SHP77 treated with DMSO at 0.1 percent for 48 hours (cell line): ENCODE measurements at regions not wholly inside any gene's neighbourhood (a gene's known extent, or its start where the extent isn't known, plus 50 kb on each side); places are given as distances from the start of the nearest gene placed in this dataset.
"Not testable (repeated sequence)": the region's sequence is repeated elsewhere in the genome, so short reads cannot be mapped to it uniquely, and the experiment has no call there.

Experiments used
- DNase-seq: peaks from one replicate; lab custom pipeline; 2025; lab: John Stamatoyannopoulos, UW

- no peak for DNase-seq
Observed at GRCh38 chr2:168300460-168300859, 53.1 kb upstream of the STK39 start.

GRCh38 chr2:168304024-168304681 is 56.8 kb upstream of the STK39 start:
- no peak for DNase-seq

GRCh38 chr2:168307379-168307778 is 60.0 kb upstream of the STK39 start:
- no peak for DNase-seq

- no peak for DNase-seq
Observed at GRCh38 chr2:168310580-168310979, 63.2 kb upstream of the STK39 start.

- DNase-seq = peak; percentile 41
Observed at GRCh38 chr2:168311261-168311910, 64.0 kb upstream of the STK39 start.

GRCh38 chr2:168312036-168312822 is 64.8 kb upstream of the STK39 start:
- DNase-seq = no peak

GRCh38 chr2:168314236-168314635 is 66.8 kb upstream of the STK39 start:
- DNase-seq = no peak

- no peak for DNase-seq
Observed at GRCh38 chr2:168315331-168316072, 68.1 kb upstream of the STK39 start.

GRCh38 chr2:168316073-168316440 is 68.7 kb upstream of the STK39 start:
- DNase-seq = no peak

GRCh38 chr2:168317282-168317681 is 69.9 kb upstream of the STK39 start:
- no peak for DNase-seq

GRCh38 chr2:168320267-168320666 is 72.9 kb upstream of the STK39 start:
- DNase-seq = no peak

- no peak for DNase-seq
Observed at GRCh38 chr2:168322325-168323007, 75.1 kb upstream of the STK39 start.

GRCh38 chr2:168323529-168324021 is 76.2 kb upstream of the STK39 start:
- no peak for DNase-seq

GRCh38 chr2:168326572-168326971 is 79.2 kb upstream of the STK39 start:
- DNase-seq = no peak

GRCh38 chr2:168327328-168327727 is 79.9 kb upstream of the STK39 start:
- no peak for DNase-seq

- no peak for DNase-seq
Observed at GRCh38 chr2:168328421-168328820, 81.0 kb upstream of the STK39 start.

GRCh38 chr2:168330624-168331423 is 83.4 kb upstream of the STK39 start:
- DNase-seq = no peak

- not testable (repeated sequence) for DNase-seq
Observed at GRCh38 chr2:168335254-168335653, 87.9 kb upstream of the STK39 start.

GRCh38 chr2:168336786-168337388 is 89.5 kb upstream of the STK39 start:
- DNase-seq = peak; percentile 58

- no peak for DNase-seq
Observed at GRCh38 chr2:168338292-168338691, 90.9 kb upstream of the STK39 start.
